ENCODE measurements at regions not wholly inside any gene's neighbourhood (a gene's known extent, or its start where the extent isn't known, plus 50 kb on each side); places are given as distances from the start of the nearest gene placed in this dataset.
A peak's percentile ranks its signal among the peaks of the same experiment; 100 is the strongest.

DNA sequence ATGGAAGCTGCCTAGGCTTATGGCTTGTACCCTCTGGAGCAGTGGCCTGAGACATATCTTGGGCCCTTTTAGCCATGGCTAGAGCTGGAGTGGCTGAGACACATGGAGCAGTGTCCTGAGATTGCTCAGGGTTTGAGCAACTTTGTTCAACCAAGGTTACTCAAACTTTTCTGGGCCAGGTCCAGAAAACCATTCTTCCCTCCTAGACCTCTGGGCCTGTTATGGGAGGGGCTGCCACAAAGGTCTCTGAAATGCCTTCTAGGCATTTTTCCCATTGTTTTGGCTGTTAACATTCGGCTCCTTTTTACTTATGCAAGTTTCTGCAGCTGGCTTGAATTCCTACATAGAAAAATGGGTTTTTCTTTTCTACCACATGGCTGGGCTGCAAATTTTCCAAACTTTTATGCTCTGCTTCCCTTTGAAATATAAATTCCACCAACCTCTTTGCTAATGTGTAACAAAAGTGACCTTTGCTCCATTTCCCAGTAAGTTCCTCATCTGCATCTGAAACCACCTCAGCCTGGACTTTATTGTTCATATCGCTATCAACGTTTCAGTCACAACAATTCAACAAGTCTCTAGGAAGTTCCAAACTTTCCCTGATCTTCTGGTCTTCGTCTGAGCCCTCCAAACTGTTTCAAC lies 84.9 kb upstream of the MAP4K3 start:
- Histone ChIP-seq H3K4me3 (ENCODE audit: low read depth in 1 of 5, low read length in 5 of 5) (peak overlapping the region in 2 of 5 donors; percentile 16 to 17), H3K27ac (ENCODE audit: low read depth, low read length) (no peak overlapping the region), H3K36me3 (ENCODE audit: control insufficient read depth in 5 of 5, insufficient read depth in 5 of 5, low read length in 5 of 5) (no peaks in the 10 kb centered on the region), H3K9me3 (ENCODE audit: control insufficient read depth in 5 of 5, low read length in 5 of 5) (peaks cover 0 to 9% (median 7%) of the 10 kb centered on the region in 5 donors), H3K4me1 (ENCODE audit: control insufficient read depth in 5 of 5, insufficient read depth in 5 of 5, low read length in 5 of 5) (peaks cover 0 to 39% (median 26%) of the 10 kb centered on the region in 5 donors), H3K27me3 (ENCODE audit: control insufficient read depth in 5 of 5, insufficient read depth in 4 of 5, low read length in 5 of 5) (no peaks in the 10 kb centered on the region), H3K9ac (ENCODE audit: low read length in 5 of 5) (no peak overlapping the region)

DNA sequence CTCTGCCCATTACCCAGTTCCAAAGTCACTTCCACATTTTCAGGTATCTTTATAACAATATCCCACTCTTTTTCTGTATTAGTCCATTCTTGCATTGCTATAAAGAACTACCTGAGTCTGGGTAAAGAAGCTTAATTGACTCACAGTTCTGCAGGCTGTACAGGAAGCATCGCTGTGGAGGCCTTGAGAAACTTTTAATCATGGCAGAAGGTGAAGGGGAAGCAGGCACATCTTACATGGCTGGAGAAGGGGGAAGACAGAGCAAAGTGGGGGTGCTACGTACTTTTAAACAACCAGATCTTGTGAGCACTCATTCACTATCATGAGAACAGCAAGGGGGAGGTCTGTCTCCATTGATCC lies 85.4 kb upstream of the MAP4K3 start:
- Histone ChIP-seq H3K9me3 (ENCODE audit: control insufficient read depth in 5 of 5, low read length in 5 of 5) (peaks cover 0 to 9% (median 7%) of the 10 kb centered on the region in 5 donors), H3K27me3 (ENCODE audit: control insufficient read depth in 5 of 5, insufficient read depth in 4 of 5, low read length in 5 of 5) (no peaks in the 10 kb centered on the region), H3K4me3 (ENCODE audit: low read depth in 1 of 5, low read length in 5 of 5) (no peak overlapping the region), H3K9ac (ENCODE audit: low read length in 5 of 5) (no peak overlapping the region), H3K36me3 (ENCODE audit: control insufficient read depth in 5 of 5, insufficient read depth in 5 of 5, low read length in 5 of 5) (no peaks in the 10 kb centered on the region), H3K4me1 (ENCODE audit: control insufficient read depth in 5 of 5, insufficient read depth in 5 of 5, low read length in 5 of 5) (peaks cover 0 to 34% (median 21%) of the 10 kb centered on the region in 5 donors), H3K27ac (ENCODE audit: low read depth, low read length) (no peak overlapping the region)

DNA sequence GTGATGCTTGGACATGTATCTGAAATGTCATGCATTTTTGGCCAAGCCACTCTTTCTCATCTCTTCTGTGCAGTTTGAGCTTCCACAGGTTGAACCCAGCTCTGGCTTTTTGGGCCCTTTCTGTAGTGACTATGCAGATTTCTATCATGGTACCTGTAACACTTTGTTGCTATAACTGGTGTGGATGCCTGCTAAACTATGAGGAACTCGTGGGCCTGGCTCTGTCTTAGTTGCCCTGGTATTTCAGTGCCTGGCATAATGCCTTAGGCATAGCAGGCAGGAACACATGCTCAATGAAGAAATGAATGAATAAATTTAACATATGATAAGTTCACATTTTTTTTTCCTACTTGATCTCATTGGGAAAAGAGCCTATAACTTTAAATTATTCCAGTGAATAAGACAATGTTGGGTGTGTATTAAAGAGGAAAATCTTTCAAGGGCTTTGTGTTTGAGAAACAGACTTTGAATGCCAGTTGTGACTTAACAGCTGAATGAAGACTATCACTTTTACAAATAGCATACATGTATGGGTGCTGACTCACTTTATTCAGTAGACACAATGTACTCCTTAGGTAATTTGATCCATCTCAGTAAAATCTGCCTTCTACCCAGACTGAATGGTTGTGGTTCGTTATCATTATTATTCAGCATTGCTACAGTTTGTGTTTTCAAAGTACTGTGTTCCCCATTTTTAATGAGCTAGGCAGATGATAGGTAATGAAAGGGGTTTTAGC lies 86.4 kb upstream of the MAP4K3 start:
- Histone ChIP-seq H3K36me3 (ENCODE audit: control insufficient read depth in 5 of 5, insufficient read depth in 5 of 5, low read length in 5 of 5) (no peaks in the 10 kb centered on the region), H3K27me3 (ENCODE audit: control insufficient read depth in 5 of 5, insufficient read depth in 4 of 5, low read length in 5 of 5) (no peaks in the 10 kb centered on the region), H3K9ac (ENCODE audit: low read length in 5 of 5) (no peak overlapping the region), H3K9me3 (ENCODE audit: control insufficient read depth in 5 of 5, low read length in 5 of 5) (peaks cover 0 to 9% (median 7%) of the 10 kb centered on the region in 5 donors), H3K4me3 (ENCODE audit: low read depth in 1 of 5, low read length in 5 of 5) (no peak overlapping the region), H3K27ac (ENCODE audit: low read depth, low read length) (no peak overlapping the region), H3K4me1 (ENCODE audit: control insufficient read depth in 5 of 5, insufficient read depth in 5 of 5, low read length in 5 of 5) (peaks cover 0 to 31% (median 21%) of the 10 kb centered on the region in 5 donors)

DNA sequence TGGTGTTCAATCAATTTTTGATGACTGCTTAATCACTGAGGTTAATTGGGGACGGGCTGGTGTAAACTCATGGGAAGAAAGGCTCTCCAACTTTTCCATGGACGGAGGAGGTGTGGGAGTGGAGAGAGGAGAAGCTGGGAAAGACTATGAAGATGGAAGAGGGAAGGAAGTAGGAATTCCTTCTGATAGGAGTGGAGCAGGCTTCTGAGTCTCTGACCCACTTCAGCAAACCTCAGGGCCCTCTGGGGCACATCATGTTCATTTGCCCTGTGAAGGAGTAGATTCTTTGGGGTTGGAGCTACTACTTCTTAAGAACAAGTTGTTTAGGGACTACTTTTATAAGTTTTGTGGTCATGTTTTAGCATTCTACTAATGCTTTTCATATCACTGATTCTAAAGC lies 87.0 kb upstream of the MAP4K3 start:
- H3K9ac ChIP-seq (ENCODE audit: low read length in 5 of 5): no peak overlapping the region
- peaks cover 0 to 31% (median 21%) of the 10 kb centered on the region in 5 donors for H3K4me1 ChIP-seq (ENCODE audit: control insufficient read depth in 5 of 5, insufficient read depth in 5 of 5, low read length in 5 of 5)
- no peaks in the 10 kb centered on the region for H3K27me3 ChIP-seq (ENCODE audit: control insufficient read depth in 5 of 5, insufficient read depth in 4 of 5, low read length in 5 of 5)
- H3K4me3 ChIP-seq (ENCODE audit: low read depth in 1 of 5, low read length in 5 of 5): peak overlapping the region in 1 of 5 donors; percentile 2
- no peaks in the 10 kb centered on the region for H3K36me3 ChIP-seq (ENCODE audit: control insufficient read depth in 5 of 5, insufficient read depth in 5 of 5, low read length in 5 of 5)
- H3K27ac ChIP-seq (ENCODE audit: low read depth, low read length): no peak overlapping the region
- peaks cover 0 to 9% (median 7%) of the 10 kb centered on the region in 5 donors for H3K9me3 ChIP-seq (ENCODE audit: control insufficient read depth in 5 of 5, low read length in 5 of 5)

DNA sequence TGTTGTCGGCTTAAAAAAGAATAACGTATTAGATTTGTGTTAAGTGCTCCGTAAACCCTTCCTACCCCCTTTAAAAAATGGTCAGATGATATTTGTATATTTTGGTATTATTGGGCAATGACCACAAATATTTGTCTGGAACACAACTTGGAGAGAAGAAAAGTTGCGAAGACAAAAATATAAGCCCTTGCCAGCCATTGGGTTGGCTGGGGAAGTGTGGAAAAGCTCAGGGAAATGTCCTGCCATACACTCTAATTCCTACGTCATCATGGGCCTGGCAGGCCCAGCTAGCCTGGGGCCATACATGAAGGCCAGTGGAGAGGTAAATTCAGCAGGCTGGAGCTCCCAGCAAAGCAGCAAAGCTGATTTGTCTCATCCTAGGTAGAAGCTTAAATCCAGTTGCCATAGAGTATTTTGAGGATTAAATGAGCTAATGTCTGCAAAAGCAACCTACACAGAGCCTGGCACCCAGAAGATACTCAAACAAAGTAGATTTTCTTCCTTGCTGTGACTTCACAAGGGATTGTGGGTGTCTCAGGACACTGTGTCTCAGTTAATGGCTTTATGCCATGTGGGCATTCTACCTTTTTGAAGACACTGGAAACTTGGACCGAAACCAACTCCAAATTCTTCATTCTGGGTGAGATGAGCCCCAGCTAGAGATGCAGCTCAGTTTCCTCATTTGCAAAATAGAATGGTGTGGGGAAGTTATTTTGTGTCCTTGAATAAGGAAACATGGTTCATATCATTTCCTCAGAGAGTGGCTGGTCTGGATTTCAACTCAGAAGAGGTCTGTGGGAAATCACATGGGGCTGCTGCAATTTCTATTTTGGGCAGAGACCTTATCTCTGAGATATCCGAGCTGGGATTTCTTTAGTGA lies 87.9 kb upstream of the MAP4K3 start:
- no peak overlapping the region for H3K27ac ChIP-seq (ENCODE audit: low read depth, low read length)
- H3K36me3 ChIP-seq (ENCODE audit: control insufficient read depth in 5 of 5, insufficient read depth in 5 of 5, low read length in 5 of 5): no peaks in the 10 kb centered on the region

DNA sequence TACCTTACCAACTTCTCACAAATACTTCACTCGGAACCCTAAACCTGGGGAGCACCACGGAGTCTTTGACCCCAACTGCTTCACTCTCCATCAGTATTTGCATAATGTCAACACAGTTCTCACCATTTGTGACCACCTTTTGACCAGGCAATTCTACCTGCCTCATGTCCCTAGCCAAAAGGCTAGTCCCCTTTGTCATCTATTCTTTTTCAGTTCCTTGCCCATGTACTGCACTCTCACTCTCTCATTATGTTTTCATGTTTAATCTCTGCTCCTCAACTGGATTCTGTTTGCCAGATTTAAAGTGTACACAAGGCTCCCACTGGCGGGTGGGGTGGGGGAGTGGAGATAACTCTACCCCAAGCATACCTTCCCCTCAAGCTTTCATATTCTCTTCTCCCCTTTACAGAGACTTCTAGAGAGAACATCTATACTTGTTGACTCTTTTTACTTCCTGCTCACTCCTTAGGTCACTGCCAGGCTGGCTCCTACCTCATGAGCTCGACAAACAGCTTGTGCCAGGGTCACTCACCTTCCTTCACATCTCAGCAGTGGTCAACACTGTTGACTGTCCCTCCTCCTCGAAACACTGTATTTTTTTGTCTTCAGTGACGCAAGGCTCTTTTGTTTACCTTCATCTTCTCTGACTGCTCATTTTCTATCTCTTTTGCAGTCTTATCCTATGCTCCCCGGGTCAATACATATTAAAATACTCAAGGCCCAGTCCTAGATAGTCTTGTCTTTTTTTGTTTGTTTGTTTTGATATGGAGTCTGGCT lies 88.7 kb upstream of the MAP4K3 start:
- Histone ChIP-seq H3K27me3 (ENCODE audit: control insufficient read depth in 5 of 5, insufficient read depth in 4 of 5, low read length in 5 of 5) (no peaks in the 10 kb centered on the region), H3K9me3 (ENCODE audit: control insufficient read depth in 5 of 5, low read length in 5 of 5) (peaks cover 0 to 9% (median 7%) of the 10 kb centered on the region in 5 donors), H3K36me3 (ENCODE audit: control insufficient read depth in 5 of 5, insufficient read depth in 5 of 5, low read length in 5 of 5) (no peaks in the 10 kb centered on the region), H3K27ac (ENCODE audit: low read depth, low read length) (no peak overlapping the region), H3K4me3 (ENCODE audit: low read depth in 1 of 5, low read length in 5 of 5) (no peak overlapping the region), H3K9ac (ENCODE audit: low read length in 5 of 5) (no peak overlapping the region), H3K4me1 (ENCODE audit: control insufficient read depth in 5 of 5, insufficient read depth in 5 of 5, low read length in 5 of 5) (peaks cover 0 to 34% (median 24%) of the 10 kb centered on the region in 5 donors)

More for the DNA sequence above, 87.9 kb upstream of the MAP4K3 start:
- Histone ChIP-seq H3K9me3 (ENCODE audit: control insufficient read depth in 5 of 5, low read length in 5 of 5) (peaks cover 0 to 9% (median 7%) of the 10 kb centered on the region in 5 donors), H3K27me3 (ENCODE audit: control insufficient read depth in 5 of 5, insufficient read depth in 4 of 5, low read length in 5 of 5) (no peaks in the 10 kb centered on the region), H3K4me3 (ENCODE audit: low read depth in 1 of 5, low read length in 5 of 5) (no peak overlapping the region), H3K4me1 (ENCODE audit: control insufficient read depth in 5 of 5, insufficient read depth in 5 of 5, low read length in 5 of 5) (peaks cover 0 to 31% (median 21%) of the 10 kb centered on the region in 5 donors), H3K9ac (ENCODE audit: low read length in 5 of 5) (no peak overlapping the region)

DNA sequence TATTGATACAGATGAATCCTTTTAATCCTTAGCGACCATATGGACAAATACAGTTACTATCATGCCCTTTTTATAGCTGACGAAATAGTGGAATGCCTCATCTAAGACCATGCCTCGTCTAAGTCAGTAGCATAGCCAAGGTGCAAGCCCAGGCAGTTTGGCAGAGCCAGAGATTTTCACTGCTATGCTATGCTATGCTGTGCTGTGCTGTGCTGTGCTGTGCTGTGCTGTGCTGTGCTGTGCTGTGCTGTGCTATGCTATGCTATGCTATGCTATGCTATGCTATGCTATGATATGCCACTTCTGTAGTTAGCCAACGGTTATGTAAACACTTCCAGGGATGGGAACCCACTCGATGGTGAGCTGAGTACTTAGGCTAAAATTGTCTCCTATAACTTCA lies 91.6 kb upstream of the MAP4K3 start:
- Histone ChIP-seq H3K4me3 (ENCODE audit: low read depth in 1 of 5, low read length in 5 of 5) (no peak overlapping the region), H3K4me1 (ENCODE audit: control insufficient read depth in 5 of 5, insufficient read depth in 5 of 5, low read length in 5 of 5) (peaks cover 0 to 30% (median 27%) of the 10 kb centered on the region in 5 donors), H3K9ac (ENCODE audit: low read length in 5 of 5) (no peak overlapping the region), H3K36me3 (ENCODE audit: control insufficient read depth in 5 of 5, insufficient read depth in 5 of 5, low read length in 5 of 5) (no peaks in the 10 kb centered on the region), H3K9me3 (ENCODE audit: control insufficient read depth in 5 of 5, low read length in 5 of 5) (no peaks in the 10 kb centered on the region), H3K27ac (ENCODE audit: low read depth, low read length) (no peak overlapping the region), H3K27me3 (ENCODE audit: control insufficient read depth in 5 of 5, insufficient read depth in 4 of 5, low read length in 5 of 5) (no peaks in the 10 kb centered on the region)

DNA sequence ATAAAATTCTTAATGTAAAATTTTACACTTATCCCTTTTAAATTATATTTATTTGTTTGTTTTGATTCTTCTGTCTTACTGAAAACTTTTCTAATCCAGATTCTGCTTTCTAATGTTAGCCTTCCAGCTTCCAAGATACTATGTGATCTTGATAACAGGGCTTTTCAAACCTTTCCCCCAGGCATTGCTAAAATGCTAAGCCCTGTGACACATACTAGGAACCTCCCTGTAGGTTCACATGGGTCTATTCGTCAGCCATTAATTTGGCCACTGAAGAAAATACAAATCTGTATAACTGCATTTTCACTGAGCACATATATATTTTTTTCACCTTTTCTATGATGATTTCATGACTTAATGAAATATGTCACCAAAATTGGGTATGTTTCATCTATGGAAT lies 92.8 kb upstream of the MAP4K3 start:
- Histone ChIP-seq H3K4me1 (ENCODE audit: control insufficient read depth in 5 of 5, insufficient read depth in 5 of 5, low read length in 5 of 5) (peaks cover 0 to 30% (median 16%) of the 10 kb centered on the region in 5 donors), H3K27ac (ENCODE audit: low read depth, low read length) (no peak overlapping the region), H3K9me3 (ENCODE audit: control insufficient read depth in 5 of 5, low read length in 5 of 5) (no peaks in the 10 kb centered on the region), H3K4me3 (ENCODE audit: low read depth in 1 of 5, low read length in 5 of 5) (no peak overlapping the region), H3K27me3 (ENCODE audit: control insufficient read depth in 5 of 5, insufficient read depth in 4 of 5, low read length in 5 of 5) (no peaks in the 10 kb centered on the region), H3K9ac (ENCODE audit: low read length in 5 of 5) (no peak overlapping the region), H3K36me3 (ENCODE audit: control insufficient read depth in 5 of 5, insufficient read depth in 5 of 5, low read length in 5 of 5) (no peaks in the 10 kb centered on the region)

DNA sequence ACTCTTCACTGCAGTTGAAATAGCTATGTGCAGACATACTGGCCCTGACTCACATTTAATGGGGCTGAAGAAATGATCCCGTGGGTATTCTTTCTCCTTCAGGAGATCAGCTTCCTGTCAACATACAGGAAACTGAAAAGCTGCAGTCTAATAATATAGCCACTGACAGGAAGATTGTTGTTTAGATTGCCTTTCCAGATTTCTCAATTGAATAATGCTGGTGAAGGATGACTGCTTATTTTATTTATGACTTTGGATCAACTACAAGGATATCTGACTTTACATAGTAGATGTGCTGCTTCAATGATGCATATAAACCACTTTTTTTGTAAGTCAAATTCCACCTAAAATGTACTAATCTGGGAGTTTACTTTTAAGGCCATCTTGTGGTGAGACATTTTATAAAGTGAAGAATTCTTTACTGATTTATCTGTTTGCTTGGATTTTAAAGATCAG lies 93.4 kb upstream of the MAP4K3 start:
- H3K36me3 ChIP-seq (ENCODE audit: control insufficient read depth in 5 of 5, insufficient read depth in 5 of 5, low read length in 5 of 5): no peaks in the 10 kb centered on the region
- H3K9me3 ChIP-seq (ENCODE audit: control insufficient read depth in 5 of 5, low read length in 5 of 5): no peaks in the 10 kb centered on the region
- H3K4me3 ChIP-seq (ENCODE audit: low read depth in 1 of 5, low read length in 5 of 5): no peak overlapping the region
- no peaks in the 10 kb centered on the region for H3K27me3 ChIP-seq (ENCODE audit: control insufficient read depth in 5 of 5, insufficient read depth in 4 of 5, low read length in 5 of 5)
- H3K27ac ChIP-seq (ENCODE audit: low read depth, low read length): peak overlapping the region; percentile 25
- no peak overlapping the region for H3K9ac ChIP-seq (ENCODE audit: low read length in 5 of 5)
- peaks cover 0 to 24% (median 9%) of the 10 kb centered on the region in 5 donors for H3K4me1 ChIP-seq (ENCODE audit: control insufficient read depth in 5 of 5, insufficient read depth in 5 of 5, low read length in 5 of 5)
